Memory B cell (primary cell): ENCODE measurements at regions not wholly inside any gene's neighbourhood (a gene's known extent, or its start where the extent isn't known, plus 50 kb on each side); places are given as distances from the start of the nearest gene placed in this dataset.

Experiments used
- ATAC-seq: fragments of 150-1000 bp; cut with Tn5 transposase; 2 replicates; pipeline ENCODE4 v1.10.0; 2021; ENCODE audit warnings: low read depth, mild to moderate bottlenecking, moderate library complexity
- DNase-seq, 2 donors: peaks; one replicate each; pipeline ENCODE4 v3.0.0; 2022; ENCODE audit warnings: low spot score in 2 of 2
- H3K27ac Mint-ChIP-seq: one replicate; pipeline ENCODE4 v1.8.0; 2022; ENCODE audit warnings: mild to moderate bottlenecking, moderate library complexity, mixed read lengths
- H3K27me3 Mint-ChIP-seq: one replicate; pipeline ENCODE4 v1.8.0; 2022; ENCODE audit warnings: mixed read lengths
- H3K36me3 Mint-ChIP-seq: one replicate; pipeline ENCODE4 v1.8.0; 2022; ENCODE audit warnings: mild to moderate bottlenecking, mixed read lengths
- H3K4me1 Mint-ChIP-seq: one replicate; pipeline ENCODE4 v1.8.0; 2022; ENCODE audit warnings: mixed read lengths
- H3K4me3 Mint-ChIP-seq: one replicate; pipeline ENCODE4 v1.8.0; 2022; ENCODE audit warnings: mild to moderate bottlenecking, moderate library complexity, mixed read lengths
- H3K9me3 Mint-ChIP-seq: one replicate; pipeline ENCODE4 v1.8.0; 2022; ENCODE audit warnings: mixed read lengths

- no peak overlapping the region for H3K4me3 Mint-ChIP-seq
- peaks cover 2% of the 10 kb centered on the region for H3K9me3 Mint-ChIP-seq
- no peak overlapping the region for H3K27ac Mint-ChIP-seq
- DNase-seq (no peak), ATAC-seq (no peak)
- H3K4me1 Mint-ChIP-seq = no peaks in the 10 kb centered on the region
- no peaks in the 10 kb centered on the region for H3K27me3 Mint-ChIP-seq
- H3K36me3 Mint-ChIP-seq = no peaks in the 10 kb centered on the region
Measured at GRCh38 chr6:133583907-133584427, 304.9 kb upstream of the TCF21 start.

DNA sequence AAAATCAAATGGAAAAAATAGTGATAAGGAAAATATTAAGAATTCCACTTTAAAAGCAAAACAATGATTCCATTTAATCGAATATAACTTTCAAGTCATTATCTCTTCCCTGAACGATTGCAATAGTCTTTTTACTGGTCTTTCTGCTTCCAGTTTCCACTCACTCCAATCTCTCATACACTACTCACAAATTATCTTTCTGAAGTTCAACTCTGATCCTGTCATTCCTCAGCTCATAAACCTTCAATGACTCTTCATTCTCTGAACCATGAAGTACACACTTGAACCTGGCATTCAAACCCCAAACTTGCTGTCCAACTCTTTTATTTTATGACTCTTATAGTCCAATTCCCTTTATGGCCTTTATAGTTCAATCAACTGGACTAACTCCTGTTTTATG is 304.1 kb upstream of the TCF21 start:
- no peak for ATAC-seq
- H3K36me3 Mint-ChIP-seq = no peaks in the 10 kb centered on the region
- H3K4me3 Mint-ChIP-seq = no peak overlapping the region
- no peaks in the 10 kb centered on the region for H3K27me3 Mint-ChIP-seq
- peaks cover 2% of the 10 kb centered on the region for H3K9me3 Mint-ChIP-seq
- H3K27ac Mint-ChIP-seq = no peak overlapping the region
- no peak for DNase-seq
- H3K4me1 Mint-ChIP-seq = no peaks in the 10 kb centered on the region

GRCh38 chr6:133585978-133586377 is 302.9 kb upstream of the TCF21 start:
- Mint-ChIP-seq H3K4me1 (no peaks in the 10 kb centered on the region), H3K36me3 (no peaks in the 10 kb centered on the region), H3K9me3 (peaks cover 2% of the 10 kb centered on the region), H3K4me3 (no peak overlapping the region), H3K27me3 (no peaks in the 10 kb centered on the region), H3K27ac (no peak overlapping the region)
- ATAC-seq (no peak), DNase-seq (no peak)

GRCh38 chr6:133587546-133588160 is 301.3 kb upstream of the TCF21 start:
- Mint-ChIP-seq H3K36me3 (no peaks in the 10 kb centered on the region), H3K9me3 (peaks cover 2% of the 10 kb centered on the region), H3K27ac (no peak overlapping the region)

GRCh38 chr6:133590196-133590595 is 298.7 kb upstream of the TCF21 start:
- Mint-ChIP-seq H3K4me3 (no peak overlapping the region), H3K27ac (no peak overlapping the region), H3K27me3 (no peaks in the 10 kb centered on the region), H3K4me1 (no peaks in the 10 kb centered on the region), H3K36me3 (no peaks in the 10 kb centered on the region), H3K9me3 (no peaks in the 10 kb centered on the region)
- ATAC-seq (no peak), DNase-seq (no peak)

More at GRCh38 chr6:133587546-133588160, 301.3 kb upstream of the TCF21 start:
- no peak for ATAC-seq
- Mint-ChIP-seq H3K4me1 (no peaks in the 10 kb centered on the region), H3K27me3 (no peaks in the 10 kb centered on the region), H3K4me3 (no peak overlapping the region)
- DNase-seq = no peak

DNA sequence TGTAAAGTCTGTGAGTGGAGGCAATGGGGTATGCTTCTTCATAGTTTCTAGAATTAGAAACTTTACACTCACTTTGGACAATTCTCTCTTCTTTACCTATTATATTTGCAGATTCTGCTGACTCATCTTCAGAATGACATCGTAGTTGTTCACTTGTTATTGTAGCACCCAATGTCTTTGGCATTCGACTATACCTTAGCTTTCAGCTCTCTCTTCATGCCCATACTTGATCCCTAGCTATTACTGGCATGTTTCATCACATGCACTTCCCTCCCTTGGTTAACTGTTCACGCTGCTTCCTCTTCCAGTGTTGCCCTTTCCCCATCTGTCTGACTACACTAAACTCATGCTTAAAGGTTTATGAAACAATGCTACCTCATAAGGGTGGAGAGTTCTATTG is 298.1 kb upstream of the TCF21 start:
- H3K4me1 Mint-ChIP-seq = no peaks in the 10 kb centered on the region
- ATAC-seq (no peak), DNase-seq (no peak)
- no peaks in the 10 kb centered on the region for H3K27me3 Mint-ChIP-seq
- no peaks in the 10 kb centered on the region for H3K36me3 Mint-ChIP-seq
- no peak overlapping the region for H3K4me3 Mint-ChIP-seq
- H3K9me3 Mint-ChIP-seq = no peaks in the 10 kb centered on the region
- no peak overlapping the region for H3K27ac Mint-ChIP-seq

GRCh38 chr6:133591275-133591674 is 297.6 kb upstream of the TCF21 start:
- Mint-ChIP-seq H3K4me3 (no peak overlapping the region), H3K27me3 (no peaks in the 10 kb centered on the region), H3K36me3 (no peaks in the 10 kb centered on the region), H3K27ac (no peak overlapping the region), H3K9me3 (no peaks in the 10 kb centered on the region), H3K4me1 (no peaks in the 10 kb centered on the region)
- ATAC-seq (no peak), DNase-seq (no peak)

DNA sequence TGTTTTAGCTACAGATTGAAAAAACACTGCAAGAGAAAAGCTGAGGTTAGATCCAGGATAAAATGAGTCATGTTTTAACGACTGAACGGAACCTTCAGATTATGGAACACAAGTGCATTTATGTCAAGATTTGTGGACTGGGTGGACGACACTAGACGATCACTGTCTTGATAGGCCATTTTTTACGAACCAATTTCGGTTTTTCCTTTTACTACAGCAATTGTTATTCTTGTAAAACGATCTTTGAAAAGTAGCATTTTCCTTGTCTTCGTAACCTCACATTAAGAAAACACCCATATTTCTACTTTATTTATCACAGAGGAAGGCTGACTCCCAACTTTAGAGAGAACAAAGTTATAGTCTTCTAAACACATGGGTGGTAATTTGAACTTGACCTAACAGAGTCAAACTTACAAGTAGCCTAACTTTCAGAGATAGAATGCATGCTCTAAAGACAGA is 294.2 kb upstream of the TCF21 start:
- Mint-ChIP-seq H3K9me3 (no peaks in the 10 kb centered on the region), H3K4me3 (no peak overlapping the region), H3K36me3 (no peaks in the 10 kb centered on the region), H3K4me1 (no peaks in the 10 kb centered on the region), H3K27ac (no peak overlapping the region), H3K27me3 (no peaks in the 10 kb centered on the region)
- ATAC-seq = no peak
- no peak for DNase-seq

DNA sequence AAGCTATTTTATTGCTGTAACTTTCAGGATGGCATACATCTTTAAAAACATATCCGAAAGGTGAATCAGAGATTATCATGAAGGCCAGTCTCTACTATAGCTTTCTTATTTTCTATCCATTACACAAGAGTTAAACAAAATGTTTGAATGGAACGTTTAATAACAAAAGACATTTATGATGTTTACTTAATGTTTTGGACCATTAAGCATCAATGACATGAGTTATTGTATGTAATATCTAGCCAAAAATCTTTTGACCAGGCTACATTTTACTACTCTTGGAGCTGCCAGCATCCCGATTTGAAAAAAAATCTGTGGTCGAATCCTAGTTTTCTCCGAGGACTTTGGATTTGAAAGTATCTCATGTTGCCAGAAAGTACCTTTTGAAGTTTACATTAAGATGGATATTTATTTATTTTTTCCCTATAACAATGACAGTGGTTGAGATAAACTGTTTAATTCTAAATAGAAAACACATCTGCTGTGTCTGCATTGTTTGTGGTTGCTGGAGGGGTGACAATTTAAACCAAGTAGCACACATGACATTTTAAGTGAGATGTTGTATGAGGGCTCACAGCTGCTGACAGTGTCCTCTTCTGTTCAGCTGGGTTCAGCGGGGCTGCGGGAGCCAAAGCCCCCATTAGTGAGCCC is 293.7 kb upstream of the TCF21 start:
- Mint-ChIP-seq H3K27me3 (no peaks in the 10 kb centered on the region), H3K27ac (no peak overlapping the region), H3K4me1 (no peaks in the 10 kb centered on the region), H3K36me3 (no peaks in the 10 kb centered on the region), H3K4me3 (no peak overlapping the region), H3K9me3 (no peaks in the 10 kb centered on the region)
- ATAC-seq = no peak
- DNase-seq = no peak

- no peaks in the 10 kb centered on the region for H3K27me3 Mint-ChIP-seq
- ATAC-seq (no peak), DNase-seq (no peak)
- H3K4me1 Mint-ChIP-seq = no peaks in the 10 kb centered on the region
- H3K9me3 Mint-ChIP-seq = no peaks in the 10 kb centered on the region
- H3K36me3 Mint-ChIP-seq = no peaks in the 10 kb centered on the region
- no peak overlapping the region for H3K4me3 Mint-ChIP-seq
- no peak overlapping the region for H3K27ac Mint-ChIP-seq
Measured at GRCh38 chr6:133606852-133607251, 282.1 kb upstream of the TCF21 start.

DNA sequence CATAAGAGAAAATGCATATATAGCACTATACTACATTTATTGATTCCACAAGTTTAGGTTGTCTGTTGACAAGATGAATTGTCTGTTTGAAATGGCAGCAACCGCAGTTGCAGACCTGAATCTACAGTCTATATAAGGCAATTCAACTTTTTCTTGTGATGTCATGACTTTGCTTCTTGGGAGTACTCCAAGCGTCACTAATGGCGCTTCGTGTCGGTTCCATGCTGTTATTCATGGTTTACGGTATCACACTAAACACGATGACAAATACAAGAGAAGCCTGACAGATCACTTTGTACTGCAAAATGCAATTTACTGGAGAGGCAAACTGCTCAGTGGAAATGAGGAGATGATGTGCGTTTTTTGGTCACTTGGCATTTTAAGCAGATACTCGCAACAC is 280.3 kb upstream of the TCF21 start:
- DNase-seq (no peak), ATAC-seq (no peak)
- Mint-ChIP-seq H3K4me3 (no peak overlapping the region), H3K27ac (no peak overlapping the region), H3K9me3 (no peaks in the 10 kb centered on the region), H3K4me1 (no peaks in the 10 kb centered on the region), H3K27me3 (no peaks in the 10 kb centered on the region), H3K36me3 (no peaks in the 10 kb centered on the region)

DNA sequence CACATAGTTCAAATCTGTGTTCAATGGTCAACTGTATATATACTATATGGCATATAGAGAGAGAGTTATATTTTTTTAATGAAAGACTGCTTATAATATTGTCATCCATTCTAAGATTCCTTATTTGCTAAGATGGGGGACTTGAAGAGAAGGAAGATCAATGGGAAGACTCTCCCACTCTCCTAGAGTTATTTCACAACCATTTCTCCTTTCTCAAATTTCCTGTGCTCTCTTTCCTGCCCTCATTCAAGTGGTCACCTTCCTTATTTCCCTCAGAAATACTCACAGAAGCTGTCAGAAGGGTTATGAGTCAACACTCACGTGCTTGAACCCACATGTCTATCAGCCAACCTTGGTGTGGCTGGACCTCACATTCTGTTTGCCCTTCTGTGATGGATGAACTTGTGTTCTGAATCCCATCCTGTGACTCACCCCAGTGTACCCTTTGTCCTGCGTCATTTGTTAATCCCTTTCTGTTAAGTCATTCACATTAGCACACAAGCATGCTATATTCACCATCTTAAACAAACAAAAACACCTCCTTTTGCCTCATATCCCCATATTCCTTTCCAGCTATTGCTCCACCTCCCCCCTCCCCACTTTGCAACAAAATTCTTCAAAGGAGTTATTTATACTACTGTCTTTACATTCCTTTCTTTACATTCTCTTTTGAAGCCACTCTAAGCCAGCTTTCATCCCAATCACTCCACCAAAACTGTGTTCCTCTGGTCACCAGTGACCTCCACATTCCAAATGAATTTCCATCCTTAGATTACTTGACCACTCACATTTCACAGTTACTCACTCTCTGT is 279.3 kb upstream of the TCF21 start:
- no peaks in the 10 kb centered on the region for H3K9me3 Mint-ChIP-seq
- no peak overlapping the region for H3K4me3 Mint-ChIP-seq
- ATAC-seq (no peak), DNase-seq (no peak)
- H3K36me3 Mint-ChIP-seq = no peaks in the 10 kb centered on the region
- H3K27ac Mint-ChIP-seq = no peak overlapping the region
- H3K4me1 Mint-ChIP-seq = no peaks in the 10 kb centered on the region
- H3K27me3 Mint-ChIP-seq = no peaks in the 10 kb centered on the region

GRCh38 chr6:133610227-133610840 is 278.6 kb upstream of the TCF21 start:
- Mint-ChIP-seq H3K4me1 (no peaks in the 10 kb centered on the region), H3K36me3 (no peaks in the 10 kb centered on the region), H3K27me3 (no peaks in the 10 kb centered on the region), H3K4me3 (no peak overlapping the region), H3K9me3 (no peaks in the 10 kb centered on the region), H3K27ac (no peak overlapping the region)
- ATAC-seq = no peak
- no peak for DNase-seq

DNA sequence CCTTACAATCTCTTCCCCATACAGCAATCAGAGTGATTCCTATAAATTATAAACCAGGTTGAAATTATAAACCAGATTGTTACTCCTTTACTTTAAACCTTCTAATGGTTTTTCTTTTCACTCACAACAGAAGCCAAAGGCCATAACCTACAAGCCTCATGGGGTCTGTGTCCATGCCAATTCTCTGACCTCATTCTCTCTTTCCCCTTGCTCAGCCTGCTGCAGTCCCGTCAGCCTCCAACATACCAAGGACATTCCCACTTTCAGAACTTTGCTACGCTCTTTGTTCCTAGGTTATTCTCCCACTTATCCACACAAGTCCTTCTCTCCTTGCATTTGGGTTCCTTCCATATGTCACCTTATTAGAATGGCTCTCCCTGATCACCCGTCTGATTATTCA is 277.9 kb upstream of the TCF21 start:
- Mint-ChIP-seq H3K4me1 (no peaks in the 10 kb centered on the region), H3K27me3 (no peaks in the 10 kb centered on the region), H3K9me3 (no peaks in the 10 kb centered on the region), H3K4me3 (no peak overlapping the region), H3K36me3 (no peaks in the 10 kb centered on the region), H3K27ac (no peak overlapping the region)
- ATAC-seq (no peak), DNase-seq (no peak)
